ENCODE measurements at regions not wholly inside any gene's neighbourhood (a gene's known extent, or its start where the extent isn't known, plus 50 kb on each side); places are given as distances from the start of the nearest gene placed in this dataset.

GRCh38 chr4:96342196-96342595 lies 502.3 kb downstream of the PDHA2 start:
- Histone ChIP-seq H3K79me2 (ENCODE audit: control insufficient read depth, insufficient read depth, low read length) (no peaks in the 10 kb centered on the region), H4K20me1 (ENCODE audit: control insufficient read depth, extremely low read depth, insufficient read depth, low read length) (no peaks in the 10 kb centered on the region), H3K9me1 (ENCODE audit: control insufficient read depth, extremely low read depth, insufficient read depth, low read length) (no peaks in the 10 kb centered on the region), H3K27ac (ENCODE audit: control insufficient read depth, insufficient read depth, low read length) (no peak overlapping the region), H3K4me3 (ENCODE audit: control insufficient read depth in 2 of 3, extremely low read depth in 1 of 3, insufficient read depth in 2 of 3, low read depth in 1 of 3, low read length in 3 of 3) (no peak overlapping the region), H3K9ac (ENCODE audit: control insufficient read depth, extremely low read depth, insufficient read depth, low read length) (no peak overlapping the region), H3K4me1 (ENCODE audit: control insufficient read depth, extremely low read depth, insufficient read depth, low read length) (no peaks in the 10 kb centered on the region), H3K4me2 (ENCODE audit: control insufficient read depth, extremely low read depth, insufficient read depth, low read depth, low read length) (no peak overlapping the region), H3K27me3 (ENCODE audit: control insufficient read depth, extremely low read depth, insufficient read depth, low read length) (no peaks in the 10 kb centered on the region), H3K36me3 (ENCODE audit: control insufficient read depth in 2 of 2, extremely low read depth in 1 of 2, insufficient read depth in 2 of 2, low read length in 2 of 2) (no peaks in the 10 kb centered on the region), H2AFZ (ENCODE audit: control insufficient read depth, low read length) (no peak overlapping the region), H3K9me3 (ENCODE audit: control insufficient read depth, low read depth, low read length) (no peaks in the 10 kb centered on the region)
- TF ChIP-seq CTCF (optimal IDR thresholded peaks at IDR 0.05 in 1 of 3, IDR thresholded peaks at IDR 0.05 in 1 of 3, conservative IDR thresholded peaks at IDR 0.05 in 1 of 3; ENCODE audit: extremely low read depth in 1 of 3, insufficient read depth in 2 of 3, low read length in 3 of 3) = no peak
- no peak for TF ChIP-seq EZH2 (IDR thresholded peaks at IDR 0.05; ENCODE audit: low read length)
- dilution Hi-C loops (cut with MboI; ENCODE audit: extremely low pct_ligation_motif_present, low sequenced_read_pairs) = no loop called here
- DNase-seq (ENCODE audit: low read depth, low spot score) (no peak), FAIRE-seq (no peak)

GRCh38 chr4:96342790-96343455 lies 503.0 kb downstream of the PDHA2 start:
- Histone ChIP-seq H4K20me1 (ENCODE audit: control insufficient read depth, extremely low read depth, insufficient read depth, low read length) (no peaks in the 10 kb centered on the region), H3K9me3 (ENCODE audit: control insufficient read depth, low read depth, low read length) (no peaks in the 10 kb centered on the region), H3K36me3 (ENCODE audit: control insufficient read depth in 2 of 2, extremely low read depth in 1 of 2, insufficient read depth in 2 of 2, low read length in 2 of 2) (no peaks in the 10 kb centered on the region), H3K79me2 (ENCODE audit: control insufficient read depth, insufficient read depth, low read length) (no peaks in the 10 kb centered on the region), H3K9me1 (ENCODE audit: control insufficient read depth, extremely low read depth, insufficient read depth, low read length) (no peaks in the 10 kb centered on the region), H3K27ac (ENCODE audit: control insufficient read depth, insufficient read depth, low read length) (no peak overlapping the region), H3K27me3 (ENCODE audit: control insufficient read depth, extremely low read depth, insufficient read depth, low read length) (no peaks in the 10 kb centered on the region), H2AFZ (ENCODE audit: control insufficient read depth, low read length) (no peak overlapping the region), H3K9ac (ENCODE audit: control insufficient read depth, extremely low read depth, insufficient read depth, low read length) (no peak overlapping the region), H3K4me2 (ENCODE audit: control insufficient read depth, extremely low read depth, insufficient read depth, low read depth, low read length) (no peak overlapping the region), H3K4me1 (ENCODE audit: control insufficient read depth, extremely low read depth, insufficient read depth, low read length) (no peaks in the 10 kb centered on the region), H3K4me3 (ENCODE audit: control insufficient read depth in 2 of 3, extremely low read depth in 1 of 3, insufficient read depth in 2 of 3, low read depth in 1 of 3, low read length in 3 of 3) (no peak overlapping the region)
- DNase-seq (ENCODE audit: low read depth, low spot score) (no peak), FAIRE-seq (no peak)
- dilution Hi-C loops (cut with MboI; ENCODE audit: extremely low pct_ligation_motif_present, low sequenced_read_pairs) = no loop called here
- TF ChIP-seq EZH2 (IDR thresholded peaks at IDR 0.05; ENCODE audit: low read length) = no peak
- TF ChIP-seq CTCF (optimal IDR thresholded peaks at IDR 0.05 in 1 of 3, IDR thresholded peaks at IDR 0.05 in 1 of 3, conservative IDR thresholded peaks at IDR 0.05 in 1 of 3; ENCODE audit: extremely low read depth in 1 of 3, insufficient read depth in 2 of 3, low read length in 3 of 3) = no peak

Data from keratinocyte (primary cell).